ENCODE measurements at regions not wholly inside any gene's neighbourhood (a gene's known extent, or its start where the extent isn't known, plus 50 kb on each side); places are given as distances from the start of the nearest gene placed in this dataset.
"Not testable (repeated sequence)": the region's sequence is repeated elsewhere in the genome, so short reads cannot be mapped to it uniquely, and the experiment has no call there.

- DNase-seq (ENCODE audit: low spot score): no peak
Measured at GRCh38 chr6:137654365-137654981, 160.3 kb upstream of the OLIG3 start.

- DNase-seq (ENCODE audit: low spot score): no peak
Measured at GRCh38 chr6:137655291-137655690, 161.1 kb upstream of the OLIG3 start.

GRCh38 chr6:137656735-137657134 is 162.5 kb upstream of the OLIG3 start:
- DNase-seq (ENCODE audit: low spot score): no peak

GRCh38 chr6:137657351-137657911 is 163.2 kb upstream of the OLIG3 start:
- no peak for DNase-seq (ENCODE audit: low spot score)

GRCh38 chr6:137658287-137658686 is 164.1 kb upstream of the OLIG3 start:
- DNase-seq (ENCODE audit: low spot score): no peak

- DNase-seq (ENCODE audit: low spot score): no peak
Measured at GRCh38 chr6:137659871-137660270, 165.7 kb upstream of the OLIG3 start.

- DNase-seq (ENCODE audit: low spot score): no peak
Measured at GRCh38 chr6:137660296-137660731, 166.1 kb upstream of the OLIG3 start.

GRCh38 chr6:137661601-137662000 is 167.4 kb upstream of the OLIG3 start:
- DNase-seq (ENCODE audit: low spot score): no peak

- DNase-seq (ENCODE audit: low spot score): no peak
Measured at GRCh38 chr6:137664183-137664582, 170.0 kb upstream of the OLIG3 start.

GRCh38 chr6:137665342-137665934 is 171.2 kb upstream of the OLIG3 start:
- DNase-seq (ENCODE audit: low spot score): no peak

GRCh38 chr6:137666202-137666774 is 172.1 kb upstream of the OLIG3 start:
- DNase-seq (ENCODE audit: low spot score): no peak

GRCh38 chr6:137673603-137674002 is 179.4 kb upstream of the OLIG3 start:
- DNase-seq (ENCODE audit: low spot score): no peak

- DNase-seq (ENCODE audit: low spot score): no peak
Measured at GRCh38 chr6:137676888-137677287, 182.7 kb upstream of the OLIG3 start.

GRCh38 chr6:137677709-137678108 is 183.5 kb upstream of the OLIG3 start:
- no peak for DNase-seq (ENCODE audit: low spot score)

- DNase-seq (ENCODE audit: low spot score): no peak
Measured at GRCh38 chr6:137678451-137678850, 184.3 kb upstream of the OLIG3 start.

- DNase-seq (ENCODE audit: low spot score): no peak
Measured at GRCh38 chr6:137680705-137681346, 186.2 kb upstream of the TNFAIP3 start.

- DNase-seq (ENCODE audit: low spot score): no peak
Measured at GRCh38 chr6:137681445-137682009, 185.5 kb upstream of the TNFAIP3 start.

GRCh38 chr6:137682658-137683057 is 184.4 kb upstream of the TNFAIP3 start:
- DNase-seq (ENCODE audit: low spot score): not testable (repeated sequence)

- DNase-seq (ENCODE audit: low spot score): no peak
Measured at GRCh38 chr6:137683916-137684315, 183.1 kb upstream of the TNFAIP3 start.

- DNase-seq (ENCODE audit: low spot score): no peak
Measured at GRCh38 chr6:137685798-137686375, 181.2 kb upstream of the TNFAIP3 start.

GRCh38 chr6:137687818-137688217 is 179.2 kb upstream of the TNFAIP3 start:
- no peak for DNase-seq (ENCODE audit: low spot score)

Data from SK-N-DZ (cell line).